ENCODE measurements at regions not wholly inside any gene's neighbourhood (a gene's known extent, or its start where the extent isn't known, plus 50 kb on each side); places are given as distances from the start of the nearest gene placed in this dataset.

DNA sequence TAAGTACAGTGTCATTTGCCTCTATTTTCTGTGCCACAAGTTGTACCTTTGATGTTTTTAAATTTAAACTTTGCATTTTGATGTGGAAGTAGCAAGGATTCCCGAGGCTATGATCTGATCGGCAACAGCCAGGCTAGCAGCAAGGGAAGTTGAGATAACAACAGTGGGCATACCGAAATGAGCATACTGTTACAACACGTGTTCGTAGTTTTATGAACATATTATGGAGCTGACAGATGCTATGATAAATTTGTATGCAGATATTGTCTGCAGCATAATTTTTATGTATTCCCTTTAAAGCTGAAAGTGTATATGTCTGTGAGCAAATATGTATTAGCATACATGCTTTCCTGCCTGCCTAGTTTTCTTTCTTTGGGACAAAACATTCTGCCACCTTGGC, 306.1 kb downstream of the PCDH7 start:
- Histone ChIP-seq H2AFZ (ENCODE audit: low read length) (no peak overlapping the region), H4K91ac (ENCODE audit: insufficient read length, low read depth, low read length) (no peak overlapping the region), H3K9me3 (ENCODE audit: control insufficient read depth, low read depth, low read length) (no peaks in the 10 kb centered on the region), H3K4ac (ENCODE audit: low read depth, low read length) (no peak overlapping the region), H3K56ac (ENCODE audit: insufficient read length, low read depth, low read length) (no peak overlapping the region), H4K5ac (ENCODE audit: insufficient read length, low read depth, low read length) (no peak overlapping the region), H2BK20ac (ENCODE audit: low read depth, low read length, poor library complexity, severe bottlenecking) (no peak overlapping the region), H3K4me2 (ENCODE audit: insufficient read depth, insufficient read length, low read length) (no peak overlapping the region), H3T11ph (ENCODE audit: low read length) (no peak overlapping the region), H2BK120ac (ENCODE audit: low read depth, low read length, poor library complexity, severe bottlenecking) (no peak overlapping the region), H3K79me1 (ENCODE audit: insufficient read depth, low read depth, low read length, poor library complexity, severe bottlenecking) (no peaks in the 10 kb centered on the region), H3K9ac (ENCODE audit: extremely low read depth, insufficient read length, low read length) (no peak overlapping the region), H3K27me3 (ENCODE audit: insufficient read depth, low read length) (no peaks in the 10 kb centered on the region), H3K23me2 (ENCODE audit: insufficient read length, low read depth, low read length, poor library complexity, severe bottlenecking) (no peaks in the 10 kb centered on the region), H2BK5ac (ENCODE audit: insufficient read length, low read length) (no peak overlapping the region), H3K27ac (ENCODE audit: insufficient read length, low read depth, low read length) (no peak overlapping the region), H3K18ac (ENCODE audit: insufficient read length, low read depth, low read length) (no peak overlapping the region), H3K14ac (ENCODE audit: insufficient read depth, low read length) (no peak overlapping the region), H3K4me1 (ENCODE audit: insufficient read depth, low read length) (peaks cover 3% of the 10 kb centered on the region; the same call in 1 of the 2 replicates), H4K20me1 (ENCODE audit: control insufficient read depth, insufficient read depth, insufficient read length) (no peaks in the 10 kb centered on the region), H2AK5ac (ENCODE audit: insufficient read length, low read length) (no peak overlapping the region), H2BK12ac (ENCODE audit: insufficient read length, low read depth, low read length) (no peak overlapping the region), H3K23ac (ENCODE audit: insufficient read length, low read depth, low read length) (no peak overlapping the region), H3K79me2 (ENCODE audit: insufficient read depth, low read length) (no peaks in the 10 kb centered on the region), H4K8ac (replicated peaks; ENCODE audit: insufficient read length, low read depth, low read length) (no peak overlapping the region), H2BK15ac (ENCODE audit: low read depth, low read length) (no peak overlapping the region)
- no peak overlapping the region for H3K27ac Mint-ChIP-seq
- no peaks in the 10 kb centered on the region for H3K27me3 Mint-ChIP-seq (ENCODE audit: low read depth)
- H3K4me3 Mint-ChIP-seq: no peak overlapping the region
- no peak for DNase-seq
- no CpG with 5 or more reads among the region's 5 CpGs for WGBS (ENCODE audit: extremely low coverage, insufficient read length, low lambda C conversion rate)
- H3K9me3 Mint-ChIP-seq: no peaks in the 10 kb centered on the region
- H3K36me3 Mint-ChIP-seq (ENCODE audit: insufficient read depth in 1 of 3, low read depth in 3 of 3): no peaks in the 10 kb centered on the region
- H3K4me1 Mint-ChIP-seq: peaks cover 20 to 24% of the 10 kb centered on the region in 2 experiments
- TF ChIP-seq CTCF (conservative IDR thresholded peaks at IDR 0.05): no peak

Data from H9 (cell line).